Spinal cord (tissue), 9 donors: ENCODE measurements at regions not wholly inside any gene's neighbourhood (a gene's known extent, or its start where the extent isn't known, plus 50 kb on each side); places are given as distances from the start of the nearest gene placed in this dataset.

Experiments
- DNase-seq, 6 donors: peaks; one replicate each; pipeline versions ENCODE4 v3.0.0 to v3.0.0-alpha.2; 2013 to 2015; ENCODE audit warnings: low spot score in 6 of 6, low read depth in 4 of 6
- H3K27ac ChIP-seq: one replicate; pipeline ENCODE4 v1.5.1; 2013; ENCODE audit warnings: low read depth, low read length, control low read depth
- H3K27me3 ChIP-seq: one replicate; pipeline ENCODE4 v1.6.1; 2013; ENCODE audit warnings: low read length; ENCODE audit not compliant: control insufficient read depth, insufficient read depth
- H3K36me3 ChIP-seq: one replicate; pipeline ENCODE4 v1.6.1; 2013; ENCODE audit warnings: low read length; ENCODE audit not compliant: control insufficient read depth, insufficient read depth
- H3K4me1 ChIP-seq: one replicate; pipeline ENCODE4 v1.6.1; 2013; ENCODE audit warnings: low read length; ENCODE audit not compliant: control insufficient read depth, insufficient read depth
- H3K4me3 ChIP-seq: one replicate; pipeline ENCODE4 v1.5.1; 2013; ENCODE audit warnings: low read depth, low read length, control low read depth
- H3K9me3 ChIP-seq: one replicate; pipeline ENCODE4 v1.6.1; 2013; ENCODE audit warnings: low read length; ENCODE audit not compliant: control insufficient read depth, insufficient read depth
- WGBS: methylation state at CpG from one replicate; pipeline ENCODE4 v1.1.5; 2013; ENCODE audit warnings: missing lambda C conversion rate; ENCODE audit not compliant: insufficient coverage; 5-methylcytosine and 5-hydroxymethylcytosine counted together
- donor health status: healthy.

DNA sequence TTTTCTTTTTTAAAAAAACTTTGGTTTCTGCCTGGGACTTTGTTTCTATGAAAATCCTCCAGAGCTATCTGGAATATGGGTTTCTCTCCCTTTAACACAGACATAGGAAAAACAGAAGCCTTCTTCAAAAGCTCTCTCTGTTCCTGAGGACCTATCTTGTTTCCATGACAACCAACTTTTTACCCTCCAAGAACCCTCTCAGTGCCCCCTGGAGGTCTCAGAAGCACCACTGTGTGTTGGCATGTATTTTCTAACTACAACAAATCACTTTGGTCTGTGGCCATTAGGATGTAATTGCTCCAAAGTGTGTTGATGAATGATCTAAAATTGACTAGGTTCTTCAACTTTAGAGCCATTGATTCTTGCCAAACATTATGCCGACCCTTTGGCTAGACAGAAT, 1331.6 kb downstream of the ADGRL3 start:
- Histone ChIP-seq H3K36me3 (no peaks in the 10 kb centered on the region), H3K27ac (no peak overlapping the region), H3K4me1 (no peaks in the 10 kb centered on the region), H3K27me3 (no peaks in the 10 kb centered on the region), H3K4me3 (no peak overlapping the region), H3K9me3 (no peaks in the 10 kb centered on the region)
- DNase-seq: peak in 1 of 6 donors; percentile 10
- WGBS: no CpG with 5 or more reads among the region's 1 CpG

DNA sequence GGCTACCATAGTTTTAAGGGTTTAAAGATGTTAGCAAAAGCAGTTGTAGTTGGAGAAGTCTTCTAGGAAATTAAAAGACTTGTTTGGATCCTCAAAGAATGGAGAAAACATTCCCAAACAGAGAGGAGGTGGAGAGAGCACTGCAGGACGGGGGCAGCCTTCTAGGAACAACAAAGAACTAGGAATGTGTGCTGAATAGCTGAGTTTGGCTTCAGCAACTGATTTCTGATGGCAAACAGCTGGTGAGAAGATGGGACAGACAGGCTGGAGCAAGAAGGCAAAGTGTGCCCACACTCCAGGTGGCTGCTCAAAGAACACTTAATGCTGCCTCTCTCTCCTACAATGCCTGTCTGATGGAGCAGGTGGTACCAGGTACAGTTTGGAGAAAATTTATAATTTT, 1331.1 kb downstream of the ADGRL3 start:
- Histone ChIP-seq H3K4me1 (no peaks in the 10 kb centered on the region), H3K36me3 (no peaks in the 10 kb centered on the region), H3K27ac (no peak overlapping the region), H3K9me3 (no peaks in the 10 kb centered on the region), H3K27me3 (no peaks in the 10 kb centered on the region), H3K4me3 (no peak overlapping the region)
- no peak for DNase-seq
- 13% methylated on average over 1 of the region's 1 CpG for WGBS

DNA sequence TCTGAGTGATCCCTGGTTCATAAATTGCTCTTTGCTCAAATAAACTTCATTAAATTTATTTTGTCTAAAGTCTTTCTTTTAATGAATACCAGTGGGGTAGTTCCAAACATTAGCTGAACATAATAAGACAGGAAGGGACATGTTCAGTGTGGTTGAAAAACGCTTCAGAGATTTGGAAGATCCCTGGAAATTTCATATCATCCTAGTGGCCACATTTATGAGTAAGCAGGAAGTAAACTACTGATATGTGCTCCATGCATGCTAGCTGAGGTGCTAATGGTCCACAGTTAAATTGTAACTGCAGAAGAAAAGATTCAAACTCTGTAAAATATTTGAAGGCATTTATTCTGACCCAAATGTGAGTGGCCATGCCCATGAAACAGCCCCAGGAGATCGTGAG, 1328.7 kb downstream of the ADGRL3 start:
- Histone ChIP-seq H3K4me1 (no peaks in the 10 kb centered on the region), H3K27me3 (no peaks in the 10 kb centered on the region), H3K27ac (no peak overlapping the region), H3K4me3 (no peak overlapping the region), H3K9me3 (no peaks in the 10 kb centered on the region), H3K36me3 (no peaks in the 10 kb centered on the region)
- DNase-seq: no peak
- 75% methylated on average over 2 of the region's 2 CpGs for WGBS

DNA sequence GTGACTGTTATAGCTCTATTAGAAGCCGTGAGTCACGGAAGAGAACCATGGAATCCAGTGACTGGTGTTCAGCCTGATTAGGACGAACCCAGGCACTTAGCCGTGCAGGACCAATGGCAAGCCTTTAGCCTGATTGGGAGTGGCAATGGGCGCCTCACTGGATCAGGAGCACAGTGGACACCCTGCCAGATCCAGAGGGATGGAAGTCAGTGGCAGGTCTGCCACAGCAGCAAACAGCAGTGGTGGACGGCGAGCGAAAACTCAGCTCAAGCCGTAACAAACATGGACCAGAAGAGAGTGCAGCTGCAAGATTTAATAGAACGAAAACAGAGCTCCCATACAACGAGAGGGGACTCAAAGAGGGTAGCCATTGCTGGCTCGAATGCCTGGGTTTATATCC, 1326.5 kb downstream of the ADGRL3 start:
- H3K4me3 ChIP-seq: no peak overlapping the region
- no peaks in the 10 kb centered on the region for H3K27me3 ChIP-seq
- H3K36me3 ChIP-seq: no peaks in the 10 kb centered on the region
- WGBS: 77% methylated on average over 11 of the region's 12 CpGs
- H3K4me1 ChIP-seq: no peaks in the 10 kb centered on the region
- no peak overlapping the region for H3K27ac ChIP-seq
- no peak for DNase-seq
- H3K9me3 ChIP-seq: no peaks in the 10 kb centered on the region

- Histone ChIP-seq H3K27ac (no peak overlapping the region), H3K36me3 (no peaks in the 10 kb centered on the region), H3K4me1 (no peaks in the 10 kb centered on the region), H3K9me3 (no peaks in the 10 kb centered on the region), H3K4me3 (no peak overlapping the region), H3K27me3 (no peaks in the 10 kb centered on the region)
- DNase-seq: no peak
Measured at GRCh38 chr4:62523256-62523655, 1323.1 kb downstream of the ADGRL3 start.

GRCh38 chr4:62522273-62522672, 1322.1 kb downstream of the ADGRL3 start:
- WGBS: 96% methylated on average over 11 of the region's 11 CpGs
- Histone ChIP-seq H3K36me3 (no peaks in the 10 kb centered on the region), H3K4me3 (no peak overlapping the region)

GRCh38 chr4:62517716-62518115, 1317.6 kb downstream of the ADGRL3 start:
- Histone ChIP-seq H3K9me3 (no peaks in the 10 kb centered on the region), H3K36me3 (no peaks in the 10 kb centered on the region), H3K27ac (no peak overlapping the region), H3K4me1 (no peaks in the 10 kb centered on the region), H3K27me3 (no peaks in the 10 kb centered on the region), H3K4me3 (no peak overlapping the region)
- WGBS: no CpG with 5 or more reads among the region's 1 CpG
- no peak for DNase-seq

More at GRCh38 chr4:62522273-62522672, 1322.1 kb downstream of the ADGRL3 start:
- no peak for DNase-seq
- Histone ChIP-seq H3K27me3 (no peaks in the 10 kb centered on the region), H3K9me3 (no peaks in the 10 kb centered on the region), H3K27ac (no peak overlapping the region), H3K4me1 (no peaks in the 10 kb centered on the region)

- peak in 1 of 6 donors; percentile 3 for DNase-seq
- 88% methylated on average over 1 of the region's 2 CpGs for WGBS
- H3K27me3 ChIP-seq: no peaks in the 10 kb centered on the region
- H3K9me3 ChIP-seq: no peaks in the 10 kb centered on the region
- no peaks in the 10 kb centered on the region for H3K36me3 ChIP-seq
- no peak overlapping the region for H3K27ac ChIP-seq
- no peak overlapping the region for H3K4me3 ChIP-seq
- no peaks in the 10 kb centered on the region for H3K4me1 ChIP-seq
Measured at GRCh38 chr4:62513306-62513705, 1313.2 kb downstream of the ADGRL3 start.

GRCh38 chr4:62512271-62512670, 1312.1 kb downstream of the ADGRL3 start:
- DNase-seq: no peak
- Histone ChIP-seq H3K4me3 (no peak overlapping the region), H3K4me1 (no peaks in the 10 kb centered on the region), H3K36me3 (no peaks in the 10 kb centered on the region), H3K27me3 (no peaks in the 10 kb centered on the region), H3K27ac (no peak overlapping the region), H3K9me3 (no peaks in the 10 kb centered on the region)
- 80% methylated on average over 3 of the region's 3 CpGs for WGBS

DNA sequence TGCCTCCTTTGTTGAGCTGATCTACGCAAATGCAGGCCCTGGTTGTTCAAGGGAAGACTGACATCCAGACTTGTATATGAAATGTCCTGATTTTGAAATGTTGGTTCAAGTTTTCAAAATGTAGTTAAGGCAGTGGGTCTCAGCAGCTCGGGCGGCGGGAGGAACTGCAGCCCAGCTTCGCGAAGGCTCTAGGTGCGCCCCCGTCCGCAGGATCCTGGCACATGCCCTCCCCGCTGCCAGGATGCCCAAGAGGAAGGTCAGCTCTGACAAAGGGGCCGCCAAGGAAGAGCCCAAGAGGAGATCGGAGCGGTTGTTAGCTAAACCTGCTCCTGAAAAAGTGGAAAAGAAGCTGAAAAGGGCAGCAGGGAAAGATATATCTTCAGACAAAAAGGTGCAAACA, 1310.1 kb downstream of the ADGRL3 start:
- Histone ChIP-seq H3K9me3 (no peaks in the 10 kb centered on the region), H3K27me3 (no peaks in the 10 kb centered on the region), H3K4me3 (no peak overlapping the region), H3K27ac (no peak overlapping the region), H3K36me3 (no peaks in the 10 kb centered on the region), H3K4me1 (no peaks in the 10 kb centered on the region)
- WGBS: 84% methylated on average over 12 of the region's 13 CpGs
- no peak for DNase-seq
